Fibroblast of mammary gland (primary cell): ENCODE measurements at regions not wholly inside any gene's neighbourhood (a gene's known extent, or its start where the extent isn't known, plus 50 kb on each side); places are given as distances from the start of the nearest gene placed in this dataset.

ENCODE experiments used
- DNase-seq: peaks from one replicate; pipeline ENCODE4 v3.0.0-alpha.2; 2010; ENCODE audit warnings: low read depth
- H3K4me3 ChIP-seq: 2 replicates; pipeline ENCODE4 v1.5.1; 2011; ENCODE audit warnings: low read depth, mild to moderate bottlenecking, low read length, moderate library complexity; ENCODE audit not compliant: control insufficient read depth
- TF ChIP-seq, protein P1 (sequence below): conservative IDR thresholded peaks from 2 replicates; pipeline ENCODE4 v1.5.1; 2011; ENCODE audit warnings: low read depth, low read length, inconsistent platforms; ENCODE audit not compliant: control insufficient read depth, insufficient read depth

DNA sequence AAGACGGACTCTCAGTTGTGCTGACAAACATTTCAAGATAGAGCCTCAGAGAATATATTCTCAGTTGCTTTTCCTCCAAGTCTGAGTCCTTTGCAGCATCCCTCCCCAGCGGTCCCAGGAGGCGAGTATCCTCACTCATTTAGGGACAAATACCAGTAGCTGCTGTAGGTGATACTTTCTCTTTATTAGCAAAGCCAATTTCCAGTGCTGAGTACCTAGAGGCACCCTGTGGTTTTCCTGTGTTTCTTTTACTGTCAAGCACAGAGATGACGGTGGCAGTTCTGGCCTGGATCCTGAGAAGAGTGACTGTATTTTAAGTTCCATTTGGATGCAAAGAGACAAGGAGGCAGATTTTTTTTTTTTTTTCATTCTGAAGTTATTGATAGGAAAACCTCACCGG, 1058.4 kb downstream of the SORCS3 start:
- no peak for DNase-seq
- TF ChIP-seq, protein P1, sequence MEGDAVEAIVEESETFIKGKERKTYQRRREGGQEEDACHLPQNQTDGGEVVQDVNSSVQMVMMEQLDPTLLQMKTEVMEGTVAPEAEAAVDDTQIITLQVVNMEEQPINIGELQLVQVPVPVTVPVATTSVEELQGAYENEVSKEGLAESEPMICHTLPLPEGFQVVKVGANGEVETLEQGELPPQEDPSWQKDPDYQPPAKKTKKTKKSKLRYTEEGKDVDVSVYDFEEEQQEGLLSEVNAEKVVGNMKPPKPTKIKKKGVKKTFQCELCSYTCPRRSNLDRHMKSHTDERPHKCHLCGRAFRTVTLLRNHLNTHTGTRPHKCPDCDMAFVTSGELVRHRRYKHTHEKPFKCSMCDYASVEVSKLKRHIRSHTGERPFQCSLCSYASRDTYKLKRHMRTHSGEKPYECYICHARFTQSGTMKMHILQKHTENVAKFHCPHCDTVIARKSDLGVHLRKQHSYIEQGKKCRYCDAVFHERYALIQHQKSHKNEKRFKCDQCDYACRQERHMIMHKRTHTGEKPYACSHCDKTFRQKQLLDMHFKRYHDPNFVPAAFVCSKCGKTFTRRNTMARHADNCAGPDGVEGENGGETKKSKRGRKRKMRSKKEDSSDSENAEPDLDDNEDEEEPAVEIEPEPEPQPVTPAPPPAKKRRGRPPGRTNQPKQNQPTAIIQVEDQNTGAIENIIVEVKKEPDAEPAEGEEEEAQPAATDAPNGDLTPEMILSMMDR: no peak

DNA sequence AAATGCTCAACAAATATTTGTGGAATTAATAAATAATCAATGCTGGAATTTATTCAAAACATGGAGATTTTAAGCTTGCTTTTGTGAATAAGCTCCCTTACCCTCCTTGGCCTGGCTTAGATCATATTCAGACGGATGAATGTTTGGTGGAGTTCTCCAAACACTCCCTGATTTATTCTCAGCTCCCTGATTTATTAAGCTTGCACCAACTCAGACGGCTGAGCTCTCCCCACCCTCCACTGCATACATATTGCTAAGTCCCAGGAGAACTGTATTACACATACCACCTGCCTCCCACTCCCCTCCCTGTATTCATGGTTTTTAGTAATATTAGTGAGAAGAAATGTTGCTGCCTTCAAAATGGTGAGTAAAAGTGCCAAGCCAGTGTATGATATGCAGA, 1057.5 kb downstream of the SORCS3 start:
- TF ChIP-seq, protein P1: no peak
- DNase-seq: no peak
- H3K4me3 ChIP-seq: no peak overlapping the region

More for the DNA sequence above, 1058.4 kb downstream of the SORCS3 start:
- no peak overlapping the region for H3K4me3 ChIP-seq

DNA sequence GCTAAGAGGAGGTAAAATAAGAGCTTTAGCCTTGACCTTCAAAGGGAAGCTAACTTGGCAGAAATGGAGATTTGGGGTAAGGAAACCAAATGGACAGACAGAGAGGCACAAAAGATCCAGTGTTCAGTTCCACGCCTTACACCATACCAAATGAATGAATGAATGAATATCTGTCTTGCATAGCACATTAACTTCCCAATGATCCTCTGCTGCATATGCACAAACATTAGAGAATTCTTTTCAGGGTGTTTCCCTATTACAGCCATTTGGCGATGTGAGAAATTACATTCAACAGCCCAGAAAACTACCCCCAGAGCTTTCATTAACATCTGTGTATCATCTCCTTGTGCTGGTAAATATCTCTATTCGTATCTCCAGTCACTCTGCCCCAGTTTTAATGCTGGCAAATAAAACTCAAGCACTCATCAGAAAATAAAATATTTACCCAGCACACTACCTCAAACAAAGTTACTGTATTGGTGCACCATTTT, 1056.2 kb downstream of the SORCS3 start:
- no peak for DNase-seq
- TF ChIP-seq, protein P1: no peak
- no peak overlapping the region for H3K4me3 ChIP-seq

DNA sequence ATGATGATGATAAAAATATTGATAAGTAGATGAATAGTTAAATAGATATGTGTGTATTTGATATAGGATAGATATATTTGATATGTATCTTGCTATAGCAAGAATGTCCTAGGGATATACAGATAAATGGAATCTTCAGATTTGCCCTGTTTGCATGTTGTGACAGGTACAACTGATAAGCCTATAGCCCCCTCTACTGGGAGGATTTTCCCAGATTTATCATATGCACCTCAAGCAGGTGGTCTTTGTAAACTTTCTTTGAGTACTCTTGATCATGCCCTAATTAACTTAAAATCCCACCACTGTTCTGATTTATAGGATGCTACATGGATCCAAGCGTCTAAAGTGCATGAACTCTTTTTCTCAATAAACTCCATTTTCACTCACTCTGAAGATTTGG, 1050.7 kb downstream of the SORCS3 start:
- TF ChIP-seq, protein P1: no peak
- H3K4me3 ChIP-seq: no peak overlapping the region
- DNase-seq: no peak

DNA sequence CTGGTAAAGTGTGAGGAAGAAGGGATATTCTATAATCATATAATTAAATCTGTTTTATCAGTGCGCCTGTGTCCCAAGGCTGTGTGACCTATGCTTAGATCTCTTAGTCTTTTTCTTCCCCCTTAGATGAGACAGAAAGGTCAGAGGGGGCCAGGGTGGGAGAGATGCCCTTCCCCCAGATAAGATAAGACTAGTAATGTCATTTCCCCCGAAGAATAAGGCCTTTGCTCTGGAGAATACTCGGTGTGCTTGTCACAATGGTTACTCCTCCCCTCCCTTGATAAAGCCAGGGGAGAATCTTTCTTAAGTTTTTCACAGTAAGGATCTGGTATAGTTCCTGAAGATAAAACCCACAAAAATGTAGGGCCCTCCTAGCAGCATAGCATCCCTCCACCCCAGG, 1041.8 kb downstream of the SORCS3 start:
- no peak overlapping the region for H3K4me3 ChIP-seq
- DNase-seq: no peak
- TF ChIP-seq, protein P1: no peak

DNA sequence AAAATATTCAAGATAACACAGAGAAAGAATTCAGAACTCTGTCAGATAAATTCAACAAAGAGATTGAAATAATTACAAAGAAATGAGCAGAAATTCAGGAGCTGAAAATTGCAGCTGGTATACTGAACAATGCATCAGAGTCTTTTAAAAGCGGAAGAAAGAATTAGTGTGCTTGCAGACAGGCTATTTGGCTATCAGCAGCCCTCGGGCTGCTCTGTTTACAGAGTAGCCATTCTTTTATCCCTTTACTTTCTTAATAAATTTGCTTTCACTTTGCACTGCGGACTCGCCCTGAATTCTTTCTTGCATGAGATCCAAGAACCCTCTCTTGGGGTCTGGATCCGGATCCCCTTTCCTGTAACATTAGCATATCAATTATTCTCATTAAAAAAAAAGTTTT, 1040.0 kb downstream of the SORCS3 start:
- no peak overlapping the region for H3K4me3 ChIP-seq

DNA sequence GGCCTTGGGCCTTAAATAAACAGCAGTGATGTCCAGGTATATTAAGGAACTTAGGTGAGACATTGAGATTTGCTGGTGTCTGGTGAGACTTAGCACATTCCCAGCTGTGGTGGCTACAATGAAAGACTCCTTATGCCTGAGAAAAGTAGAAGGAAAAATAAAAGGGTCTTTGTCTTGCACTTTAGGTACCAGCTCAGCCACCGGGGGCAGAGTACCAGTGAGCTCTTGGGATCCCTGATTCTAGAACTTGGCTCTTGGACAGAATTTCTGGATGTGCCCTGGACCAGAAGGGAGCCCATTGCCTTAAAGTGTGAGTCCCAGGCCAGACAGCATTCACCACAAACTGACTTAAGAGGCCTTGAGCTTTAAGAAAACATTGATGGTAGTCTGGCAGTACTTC, 1038.7 kb downstream of the SORCS3 start:
- TF ChIP-seq, protein P1: no peak
- DNase-seq: no peak
- H3K4me3 ChIP-seq: no peak overlapping the region

More for the DNA sequence above, 1040.0 kb downstream of the SORCS3 start:
- no peak for DNase-seq
- TF ChIP-seq, protein P1: no peak
